ENCODE measurements at regions not wholly inside any gene's neighbourhood (a gene's known extent, or its start where the extent isn't known, plus 50 kb on each side); places are given as distances from the start of the nearest gene placed in this dataset.
"Not testable (repeated sequence)": the region's sequence is repeated elsewhere in the genome, so short reads cannot be mapped to it uniquely, and the experiment has no call there.

DNA sequence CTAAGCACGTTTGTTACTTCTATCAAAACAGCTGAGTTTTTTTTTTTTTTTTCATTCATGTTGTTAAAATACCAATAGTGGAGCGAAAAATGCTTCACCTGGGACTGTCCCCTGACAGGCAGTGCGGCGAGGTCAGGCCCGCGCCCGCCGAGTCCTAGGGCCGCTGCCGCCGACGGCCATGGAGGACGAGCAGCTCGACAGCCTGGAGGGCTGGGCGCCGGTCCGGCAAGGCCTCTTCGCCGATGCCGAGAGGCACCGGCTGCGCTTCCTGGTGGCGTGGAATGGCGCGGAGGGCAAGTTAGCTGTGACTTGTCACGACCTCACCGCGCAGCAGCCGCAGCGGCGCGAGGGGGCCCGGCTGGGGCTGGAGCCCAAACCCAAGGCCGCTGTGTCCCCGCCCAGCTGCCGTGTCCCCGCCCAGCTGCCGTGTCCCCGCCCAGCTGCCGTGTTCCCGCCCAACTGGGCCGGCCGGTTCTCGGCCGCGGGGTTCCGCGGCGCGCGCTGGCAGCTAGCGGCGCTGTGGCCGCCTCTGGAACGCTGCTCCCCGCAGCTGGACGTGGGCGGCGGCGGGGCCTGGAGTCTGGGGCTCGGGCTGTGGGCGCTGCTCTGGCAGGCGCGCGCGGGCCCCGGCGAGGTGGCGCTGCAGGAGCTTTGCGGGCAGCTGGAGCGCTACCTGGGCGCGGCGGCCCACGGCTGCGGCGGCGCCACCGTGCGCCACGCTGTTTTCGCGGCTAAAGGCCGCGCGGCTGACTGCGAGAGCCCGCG, 56.7 kb upstream of the GOLGA8R start:
- peak; percentile 14 to 20 for DNase-seq

DNA sequence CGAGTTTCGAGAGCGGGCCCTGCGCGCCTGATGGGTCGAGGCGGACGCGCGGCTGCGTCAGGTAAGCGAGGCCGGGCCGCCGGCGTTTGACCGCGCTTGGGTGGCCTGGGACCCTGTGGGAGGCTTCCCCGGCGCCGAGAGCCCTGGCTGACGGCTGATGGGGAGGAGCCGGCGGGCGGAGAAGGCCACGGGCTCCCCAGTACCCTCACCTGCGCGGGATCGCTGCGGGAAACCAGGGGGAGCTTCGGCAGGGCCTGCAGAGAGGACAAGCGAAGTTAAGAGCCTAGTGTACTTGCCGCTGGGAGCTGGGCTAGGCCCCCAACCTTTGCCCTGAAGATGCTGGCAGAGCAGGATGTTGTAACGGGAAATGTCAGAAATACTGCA, 57.3 kb upstream of the GOLGA8R start:
- not testable (repeated sequence) for DNase-seq

DNA sequence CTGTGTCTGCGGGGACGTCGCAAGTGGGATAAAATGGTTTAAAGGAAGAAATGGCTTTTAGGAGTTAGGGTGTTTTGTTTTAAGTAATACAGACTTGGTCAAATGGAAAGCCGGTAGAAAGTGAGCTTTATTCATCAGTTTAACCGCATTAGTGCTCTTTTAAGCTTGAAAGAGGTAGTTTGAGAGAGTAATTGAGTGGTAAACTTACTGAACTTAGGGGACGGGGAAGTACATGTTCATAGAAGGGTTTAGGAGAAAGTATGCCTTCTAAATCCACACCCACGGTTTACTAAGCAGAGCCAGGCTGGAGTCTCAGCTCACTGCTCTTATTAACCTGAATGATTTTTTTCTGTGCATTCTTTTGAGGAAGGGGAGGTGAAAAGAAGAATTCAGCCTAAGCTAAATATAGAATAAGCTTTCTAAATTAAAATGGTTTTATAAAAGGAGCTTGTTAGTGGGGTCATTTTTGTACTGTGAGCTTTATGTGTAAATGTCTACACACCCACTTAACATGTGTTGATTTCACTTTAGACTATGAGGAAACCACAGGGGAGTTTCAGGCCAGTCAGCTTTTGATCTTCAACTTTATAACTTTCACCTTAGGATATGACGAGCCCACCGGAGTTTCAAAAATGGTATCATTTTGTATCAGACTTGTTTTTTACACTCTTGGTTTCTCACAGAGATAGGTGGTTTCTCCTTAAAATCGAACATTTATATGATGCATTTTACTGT, 57.9 kb upstream of the GOLGA8R start:
- DNase-seq, result not testable (repeated sequence)

DNA sequence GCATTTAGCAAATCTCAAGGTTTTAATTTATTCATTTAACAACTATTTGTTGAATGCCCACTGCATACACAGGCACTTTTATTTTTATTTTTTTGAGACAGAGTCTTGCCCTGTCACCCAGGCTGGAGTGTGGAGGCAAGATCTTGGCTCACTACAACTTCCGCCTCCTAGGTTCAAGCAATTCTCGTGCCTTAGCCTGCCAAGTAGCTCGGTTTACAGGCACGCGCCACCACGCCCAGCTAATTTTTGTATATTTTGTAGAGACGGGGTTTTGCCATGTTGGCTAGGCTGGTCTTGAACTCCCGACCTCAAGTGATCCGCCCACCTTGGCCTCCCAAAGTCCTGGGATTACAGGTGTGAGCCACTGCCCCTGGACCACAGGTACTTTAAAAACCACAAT, 67.0 kb upstream of the GOLGA8Q start:
- not testable (repeated sequence) for DNase-seq

DNA sequence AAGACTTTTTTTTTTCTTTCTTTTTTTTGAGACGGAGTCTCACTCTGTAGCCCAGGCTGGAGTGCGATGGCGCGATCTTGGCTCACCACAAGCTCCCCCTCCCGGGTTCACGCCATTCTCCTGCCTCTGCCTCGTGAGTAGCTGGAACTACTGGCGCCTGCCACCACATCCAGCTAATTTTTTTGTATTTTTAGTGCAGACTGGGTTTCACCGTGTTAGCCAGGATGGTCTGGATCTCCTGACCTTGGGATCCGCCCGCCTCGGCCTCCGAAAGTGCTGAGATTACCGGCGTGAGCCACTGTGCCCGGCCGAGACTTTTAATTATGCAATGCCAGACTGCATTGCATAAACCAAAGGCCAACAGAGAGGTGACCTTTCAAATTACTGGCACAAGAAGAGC, 62.6 kb upstream of the GOLGA8Q start:
- DNase-seq, result not testable (repeated sequence)

DNA sequence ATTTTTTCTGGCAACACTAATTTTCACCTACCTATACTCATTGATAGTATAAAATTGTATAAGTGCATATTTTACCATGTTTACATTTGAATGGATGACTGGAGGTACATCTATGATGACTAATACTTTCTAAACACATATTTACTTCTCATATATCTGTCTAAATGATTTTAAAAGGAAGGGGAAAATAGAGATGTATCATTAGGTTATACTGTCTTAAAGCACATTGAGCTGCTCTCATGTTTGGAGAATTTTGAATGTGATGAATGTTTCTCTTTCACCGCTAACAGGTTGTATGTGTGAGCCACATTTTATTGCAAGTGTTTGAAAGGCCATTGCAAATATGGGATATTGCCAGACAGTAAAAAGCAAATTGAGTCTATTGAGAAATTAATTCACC, 61.5 kb upstream of the GOLGA8Q start:
- not testable (repeated sequence) for DNase-seq

DNA sequence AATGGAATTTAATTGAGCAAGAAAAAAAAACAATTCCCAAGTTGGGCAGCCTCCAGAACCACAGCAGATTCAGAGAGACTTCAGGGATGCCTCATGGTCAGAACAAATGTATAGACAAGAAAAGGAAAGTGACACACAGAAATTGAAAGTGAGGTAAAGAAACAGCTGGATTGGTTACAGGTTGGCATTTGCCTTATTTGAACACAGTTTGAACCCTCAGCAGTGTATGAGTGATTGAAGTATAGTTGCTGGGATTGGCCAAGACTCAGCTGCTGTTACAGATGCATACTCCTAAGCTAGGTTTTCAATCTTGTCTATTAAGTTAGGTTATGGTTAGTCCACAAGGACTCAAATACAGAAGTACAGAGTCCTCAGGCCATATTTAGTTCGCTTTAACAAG, 57.9 kb upstream of the GOLGA8Q start:
- DNase-seq, result not testable (repeated sequence)

DNA sequence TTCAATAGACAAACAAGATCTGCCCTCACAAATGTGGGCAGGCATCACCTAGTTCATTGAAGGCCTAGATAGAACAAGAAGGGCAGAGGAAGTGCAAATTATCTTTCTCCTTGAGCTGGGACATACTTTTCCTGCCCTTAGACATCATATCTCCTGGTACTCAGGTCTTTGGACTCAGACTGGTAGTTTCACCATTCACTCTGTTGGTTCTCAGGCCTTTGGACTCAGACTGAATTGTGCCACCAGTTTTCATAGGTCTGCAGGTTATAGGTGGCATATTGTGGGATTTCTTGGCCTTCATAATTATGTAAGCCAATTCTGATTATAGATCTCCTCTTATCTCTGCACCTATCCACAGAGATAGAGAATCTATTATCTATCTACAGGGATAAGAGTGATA, 54.6 kb upstream of the GOLGA8Q start:
- not testable (repeated sequence) for DNase-seq

DNA sequence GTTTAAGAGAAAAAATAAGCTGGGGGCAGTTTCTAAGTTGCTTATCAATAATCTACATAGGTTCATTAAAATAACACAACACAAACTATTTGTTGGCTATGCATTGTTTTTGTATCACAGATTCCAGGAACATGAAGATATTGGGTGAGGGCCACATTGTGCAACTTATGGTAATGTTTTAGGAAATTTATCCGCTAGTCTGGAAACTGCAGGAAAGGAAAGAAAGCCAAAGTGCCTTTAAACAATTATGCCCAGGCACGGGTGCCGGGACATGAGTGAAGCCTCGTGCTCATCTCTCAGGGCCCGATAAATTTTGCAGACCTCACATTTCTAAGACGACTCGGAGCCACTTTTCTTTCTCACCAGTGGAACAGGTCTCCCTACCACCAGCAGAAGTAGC, 52.6 kb upstream of the GOLGA8Q start:
- not testable (repeated sequence) for DNase-seq

DNA sequence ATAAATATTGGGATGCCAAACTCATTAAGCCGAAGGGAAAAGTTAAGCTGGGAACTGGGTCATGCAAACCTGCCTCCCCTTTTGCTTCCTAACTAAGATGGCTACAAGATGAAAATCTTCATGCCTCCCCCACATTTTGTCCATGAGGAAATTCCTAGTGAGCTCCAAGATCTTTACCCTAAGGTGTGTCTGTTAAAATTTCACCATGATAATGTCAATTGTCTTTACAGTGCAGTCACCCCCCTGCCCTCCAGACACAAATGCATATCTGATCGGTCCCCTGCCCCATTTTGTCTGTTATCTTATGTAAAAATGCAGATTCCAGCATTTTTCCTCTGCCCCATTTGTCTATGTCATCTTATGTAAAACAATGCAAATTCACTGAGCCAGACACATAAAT, 51.3 kb upstream of the GOLGA8Q start:
- DNase-seq, result not testable (repeated sequence)
